Heart left ventricle (tissue), 16 donors: ENCODE measurements at regions not wholly inside any gene's neighbourhood (a gene's known extent, or its start where the extent isn't known, plus 50 kb on each side); places are given as distances from the start of the nearest gene placed in this dataset.
"Not testable (repeated sequence)": the region's sequence is repeated elsewhere in the genome, so short reads cannot be mapped to it uniquely, and the experiment has no call there.

Experiments
- ATAC-seq, 4 donors: fragments of 200-7000 bp; cut with Tn5 transposase; one replicate each; pipeline ENCODE4 v1.9.1; 2020 to 2022; ENCODE audit warnings: moderate library complexity in 4 of 4, mild to moderate bottlenecking in 3 of 4, moderate number of reproducible peaks in 1 of 4
- DNase-seq, 5 donors: peaks; one replicate each; pipeline ENCODE4 v3.0.0-alpha.2; 2020
- H3K27ac ChIP-seq, 12 donors: fragments of 200-600 bp; sonication (generic) in 4 of 12; one replicate each; pipeline versions ENCODE4 v1.5.0 to v1.8.0; 2016 to 2022; ENCODE audit warnings: mild to moderate bottlenecking in 2 of 12
- H3K27me3 ChIP-seq, 9 donors: fragments of 200-600 bp; sonication (generic) in 2 of 9; one replicate each; pipeline versions ENCODE4 v1.5.1 to v1.8.0; 2016 to 2022; ENCODE audit warnings: mild to moderate bottlenecking in 3 of 9
- H3K36me3 ChIP-seq, 9 donors: fragments of 200-600 bp; sonication (generic) in 2 of 9; one replicate each; pipeline versions ENCODE4 v1.5.0 to v1.8.0; 2018 to 2022; ENCODE audit warnings: mild to moderate bottlenecking in 2 of 9
- H3K4me1 ChIP-seq, 12 donors: fragments of 200-600 bp; sonication (generic) in 4 of 12; one replicate each; pipeline versions ENCODE4 v1.5.0 to v1.8.0; 2016 to 2022; ENCODE audit warnings: mild to moderate bottlenecking in 3 of 12
- H3K4me3 ChIP-seq, 12 donors: fragments of 200-600 bp; sonication (generic) in 4 of 12; one replicate each; pipeline versions ENCODE4 v1.5.0 to v1.8.0; 2017 to 2022; ENCODE audit warnings: mild to moderate bottlenecking in 9 of 12, moderate library complexity in 4 of 12
- H3K9me3 ChIP-seq, 12 donors: fragments of 200-600 bp; sonication (generic) in 4 of 12; one replicate each; pipeline versions ENCODE4 v1.5.0 to v1.8.0; 2016 to 2022; ENCODE audit warnings: mild to moderate bottlenecking in 1 of 12
- POLR2A ChIP-seq, 2 donors: fragments of 450-650 bp; IDR thresholded peaks; one replicate each; pipeline ENCODE4 v1.6.1; 2017; ENCODE audit warnings: antibody characterized with exemption in 2 of 2, mild to moderate bottlenecking in 2 of 2, moderate library complexity in 2 of 2
- WGBS, 4 donors: extraction: QIAGEN DNeasy Blood & Tissue Kit in 2 of 4; methylation state at CpG; one replicate each; pipeline versions ENCODE4 v1.1.5 to v1.1.7; 2013 to 2018; 5-methylcytosine and 5-hydroxymethylcytosine counted together
- intact Hi-C, 10 donors: fragments of 100-400 bp; cut with DNase I; formaldehyde crosslinking; loops; one replicate each; pipeline versions ENCODE4 v1.11.1 to v1.14.2; 2022
- TF ChIP-seq, protein P1 (sequence below), 12 donors: fragments of 200-600 bp; sonication (generic) in 4 of 12; IDR thresholded peaks; one replicate each; pipeline versions ENCODE4 v1.5.0 to v1.8.0; 2018 to 2022; ENCODE audit warnings: antibody characterized with exemption in 12 of 12, mild to moderate bottlenecking in 5 of 12
- donor health status: ischemic (EF 13 %, LVEDD 7.1; RV severe dilation, severe dysfunction).
- donor health status: healthy with polysubstance abuse.
- donor health status: DM: no; HTN: yes; CAD: no.
- donor health status: DM: no; HTN: no; CAD: no.
- donor health status: ischemic (EF 25% LVEDD 6.9; RV normal size, moderate dysfunction).
- donor health status: ischemic (EF 25% LVEDD 5.7; RV mildly dilated, moderate dysfunction).
- donor health status: healthy.
- donor health status: DM: yes; HTN: yes; CAD: no.
- donor health status: ischemic (EF 35%, LVEDD 5.7; RV mildly dilated, moderate dysfunction).
- donor health status: nonischemic (EF 11% LVEDD 7.7; RV severe dilation, severe dysfunction).
- donor health status: DM: yes; HTN: yes; CAD: no.
- donor health status: PGD.
- donor health status: ischemic (EF 29% LVEDD 5.4; RV normal size, mild dysfunction).
- donor health status: nonischemic (EF 23%, LVEDD 6.1; RV moderate dilation, normal function).

DNA sequence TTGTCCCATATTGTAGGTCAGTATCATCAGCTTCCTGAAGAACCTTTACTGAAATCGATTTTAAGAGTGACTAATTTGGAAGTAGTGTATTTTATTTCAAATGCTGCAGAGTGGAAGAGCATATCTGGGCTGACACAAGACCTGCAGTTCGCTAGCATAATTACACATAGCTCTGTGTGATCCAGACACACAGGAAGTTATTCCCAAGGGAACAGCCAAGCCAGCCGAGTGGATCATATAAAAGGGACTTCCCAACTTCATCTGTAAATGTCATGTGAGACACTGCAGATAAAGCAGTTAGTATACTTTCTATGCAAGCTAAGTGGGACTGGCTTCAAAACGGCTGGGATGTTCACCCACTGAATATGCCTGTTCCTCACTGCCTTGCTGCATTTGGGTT, 760.4 kb downstream of the SLITRK1 start:
- WGBS, 4 donors: 44 to 62% (median 47%) methylated on average over 4 of the region's 4 CpGs
- H3K4me3 ChIP-seq: no peak overlapping the region

DNA sequence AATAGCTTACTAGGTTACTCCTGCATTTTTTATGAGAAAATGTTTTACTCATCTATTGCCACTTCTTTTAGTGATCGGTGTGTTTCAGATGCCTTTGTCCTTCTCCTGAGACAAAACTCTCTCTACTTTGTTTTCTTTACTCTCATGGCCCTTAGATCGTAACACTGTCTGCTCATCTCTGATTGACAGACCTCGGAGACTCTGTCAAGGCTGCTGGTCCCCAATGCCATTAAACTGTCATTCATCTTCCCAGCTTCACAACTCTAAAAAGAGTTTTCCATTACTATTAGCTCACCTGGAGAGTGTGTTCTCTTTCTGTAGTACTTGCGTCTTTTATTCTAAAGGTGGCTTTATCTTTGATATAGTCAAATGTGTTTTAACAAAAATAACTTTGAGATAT, 765.2 kb downstream of the SLITRK1 start:
- 67 to 79% (median 75%) methylated on average over 4 of the region's 4 CpGs for WGBS, 4 donors
- DNase-seq (no peak), ATAC-seq (no peak)
- no peaks in the 10 kb centered on the region for H3K27me3 ChIP-seq
- no peak overlapping the region for H3K4me3 ChIP-seq
- no peak for TF ChIP-seq POLR2A (IDR thresholded peaks at IDR 0.05)
- TF ChIP-seq, protein P1, sequence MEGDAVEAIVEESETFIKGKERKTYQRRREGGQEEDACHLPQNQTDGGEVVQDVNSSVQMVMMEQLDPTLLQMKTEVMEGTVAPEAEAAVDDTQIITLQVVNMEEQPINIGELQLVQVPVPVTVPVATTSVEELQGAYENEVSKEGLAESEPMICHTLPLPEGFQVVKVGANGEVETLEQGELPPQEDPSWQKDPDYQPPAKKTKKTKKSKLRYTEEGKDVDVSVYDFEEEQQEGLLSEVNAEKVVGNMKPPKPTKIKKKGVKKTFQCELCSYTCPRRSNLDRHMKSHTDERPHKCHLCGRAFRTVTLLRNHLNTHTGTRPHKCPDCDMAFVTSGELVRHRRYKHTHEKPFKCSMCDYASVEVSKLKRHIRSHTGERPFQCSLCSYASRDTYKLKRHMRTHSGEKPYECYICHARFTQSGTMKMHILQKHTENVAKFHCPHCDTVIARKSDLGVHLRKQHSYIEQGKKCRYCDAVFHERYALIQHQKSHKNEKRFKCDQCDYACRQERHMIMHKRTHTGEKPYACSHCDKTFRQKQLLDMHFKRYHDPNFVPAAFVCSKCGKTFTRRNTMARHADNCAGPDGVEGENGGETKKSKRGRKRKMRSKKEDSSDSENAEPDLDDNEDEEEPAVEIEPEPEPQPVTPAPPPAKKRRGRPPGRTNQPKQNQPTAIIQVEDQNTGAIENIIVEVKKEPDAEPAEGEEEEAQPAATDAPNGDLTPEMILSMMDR (IDR thresholded peaks at IDR 0.05): no peak
- intact Hi-C loops: no loop called here
- H3K9me3 ChIP-seq: no peaks in the 10 kb centered on the region
- no peaks in the 10 kb centered on the region for H3K36me3 ChIP-seq
- no peaks in the 10 kb centered on the region for H3K4me1 ChIP-seq
- H3K27ac ChIP-seq: no peak overlapping the region

More for the DNA sequence above, 760.4 kb downstream of the SLITRK1 start:
- no peak for TF ChIP-seq POLR2A (IDR thresholded peaks at IDR 0.05)
- TF ChIP-seq, protein P1 (IDR thresholded peaks at IDR 0.05): no peak
- DNase-seq (no peak), ATAC-seq (no peak)
- Histone ChIP-seq H3K27ac (no peak overlapping the region), H3K27me3 (no peaks in the 10 kb centered on the region), H3K4me1 (no peaks in the 10 kb centered on the region), H3K36me3 (no peaks in the 10 kb centered on the region), H3K9me3 (no peaks in the 10 kb centered on the region)
- intact Hi-C loops: no loop called here

DNA sequence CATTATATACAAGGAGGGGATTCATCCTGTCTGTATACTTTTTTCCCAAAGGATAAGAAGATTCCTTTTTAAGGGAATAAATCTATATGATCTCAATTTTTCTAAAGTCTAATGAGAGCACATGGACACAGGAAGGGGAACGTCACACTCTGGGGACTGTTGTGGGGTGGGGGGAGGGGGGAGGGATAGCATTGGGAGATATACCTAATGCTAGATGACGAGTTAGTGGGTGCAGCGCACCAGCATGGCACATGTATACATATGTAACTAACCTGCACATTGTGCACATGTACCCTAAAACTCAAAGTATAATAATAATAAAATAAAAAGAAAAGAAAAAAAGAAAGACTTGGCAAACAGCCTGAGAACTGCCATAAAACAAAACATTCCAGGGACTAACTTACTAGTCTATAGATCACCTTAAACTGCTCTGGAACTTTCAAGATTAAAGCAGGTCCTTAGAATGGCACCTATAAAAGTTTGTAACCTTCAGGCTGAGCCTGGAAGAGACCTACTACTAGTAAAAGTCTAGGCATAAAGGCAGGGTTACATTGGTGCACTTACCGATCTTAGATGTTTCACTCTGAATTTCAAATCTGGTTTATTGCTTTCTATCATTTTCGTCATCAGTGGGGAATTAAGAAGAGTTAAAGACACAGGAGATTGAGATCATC, 780.6 kb downstream of the SLITRK1 start:
- ATAC-seq, H3K36me3 ChIP-seq, H3K27ac ChIP-seq, intact Hi-C loops, H3K9me3 ChIP-seq, H3K4me1 ChIP-seq, H3K4me3 ChIP-seq, DNase-seq, H3K27me3 ChIP-seq: not testable (repeated sequence)
- WGBS, 4 donors: 68 to 83% (median 79%) methylated on average over 3 to 5 of the region's 5 CpGs

DNA sequence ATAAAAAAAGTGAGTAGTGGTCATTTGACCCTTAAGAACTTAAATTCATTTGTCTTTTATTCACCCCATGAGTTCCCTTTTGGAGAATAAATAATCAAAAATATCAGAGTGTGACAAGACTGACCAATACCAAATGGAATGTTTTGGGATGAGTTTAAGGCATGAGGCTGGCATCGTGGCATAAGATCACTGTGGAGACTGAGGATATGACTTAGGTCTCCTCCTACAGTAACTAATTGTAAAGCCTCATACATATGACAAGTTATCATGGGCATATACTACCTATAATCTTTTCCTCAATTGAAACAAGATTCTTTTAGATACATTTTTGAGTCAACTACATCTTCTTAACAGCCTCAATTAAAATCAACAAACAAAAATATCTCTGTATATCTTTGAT, 782.0 kb downstream of the SLITRK1 start:
- no peaks in the 10 kb centered on the region for H3K4me1 ChIP-seq
- no peak overlapping the region for H3K4me3 ChIP-seq
- intact Hi-C loops: no loop called here
- no peak for DNase-seq
- no peaks in the 10 kb centered on the region for H3K36me3 ChIP-seq
- no peaks in the 10 kb centered on the region for H3K27me3 ChIP-seq
- H3K9me3 ChIP-seq: no peaks in the 10 kb centered on the region
- no peak for ATAC-seq
- WGBS, 4 donors: 59 to 79% (median 71%) methylated on average over 1 of the region's 1 CpG
- TF ChIP-seq, protein P1 (IDR thresholded peaks at IDR 0.05): no peak
- TF ChIP-seq POLR2A (IDR thresholded peaks at IDR 0.05): no peak
- H3K27ac ChIP-seq: no peak overlapping the region

DNA sequence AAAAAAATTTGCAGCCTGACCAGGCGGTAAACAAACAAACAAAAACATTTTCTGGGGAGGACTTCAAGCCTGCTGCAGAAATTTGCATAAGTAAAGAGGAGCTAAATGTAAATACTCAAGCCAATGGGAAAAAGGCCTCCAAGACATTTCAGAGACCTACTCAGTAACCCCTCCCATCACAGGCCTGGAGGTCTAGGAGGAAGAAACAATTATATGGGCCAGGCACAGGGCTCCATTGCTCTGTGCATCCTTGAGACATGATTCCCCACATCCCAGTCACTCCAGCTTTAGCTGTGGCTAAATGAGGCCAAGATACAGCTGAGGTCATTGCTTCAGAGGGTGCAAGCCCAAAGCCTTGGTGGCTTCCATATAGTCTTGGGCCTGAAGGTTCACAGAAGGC, 793.4 kb downstream of the SLITRK1 start:
- no peak for ATAC-seq
- intact Hi-C loops: no loop called here
- 57 to 95% (median 88%) methylated on average over 1 of the region's 1 CpG for WGBS, 4 donors
- no peak for TF ChIP-seq POLR2A (IDR thresholded peaks at IDR 0.05)
- TF ChIP-seq, protein P1 (IDR thresholded peaks at IDR 0.05): no peak
- Histone ChIP-seq H3K27ac (no peak overlapping the region), H3K4me1 (no peaks in the 10 kb centered on the region), H3K36me3 (no peaks in the 10 kb centered on the region), H3K9me3 (peaks cover 0 to 24% (median 2%) of the 10 kb centered on the region in 12 donors), H3K4me3 (no peak overlapping the region), H3K27me3 (no peaks in the 10 kb centered on the region)
- DNase-seq: no peak
